T-helper 1 cell treated with Interleukin-12 subunit alpha and Interleukin-12 subunit beta and Interleukin-4 antibody, amounts not matched to agents 30 μg/mL and 1 μg/mL, for 36 hours (primary cell): ENCODE measurements at regions not wholly inside any gene's neighbourhood (a gene's known extent, or its start where the extent isn't known, plus 50 kb on each side); places are given as distances from the start of the nearest gene placed in this dataset.
"Not testable (repeated sequence)": the region's sequence is repeated elsewhere in the genome, so short reads cannot be mapped to it uniquely, and the experiment has no call there.

Experiments used
- H3K27ac Mint-ChIP-seq: one replicate; pipeline ENCODE4 v1.8.0; 2021; ENCODE audit warnings: mild to moderate bottlenecking, mixed read lengths
- H3K27me3 Mint-ChIP-seq: one replicate; pipeline ENCODE4 v1.8.0; 2021; ENCODE audit warnings: low read depth, mixed read lengths
- H3K36me3 Mint-ChIP-seq: one replicate; pipeline ENCODE4 v1.8.0; 2021; ENCODE audit warnings: low read depth, mixed read lengths
- H3K4me1 Mint-ChIP-seq: one replicate; pipeline ENCODE4 v1.8.0; 2021; ENCODE audit warnings: low read depth, mixed read lengths
- H3K4me3 Mint-ChIP-seq: one replicate; pipeline ENCODE4 v1.8.0; 2021; ENCODE audit warnings: mild to moderate bottlenecking, moderate library complexity, mixed read lengths
- H3K9me3 Mint-ChIP-seq: one replicate; pipeline ENCODE4 v1.8.0; 2021; ENCODE audit warnings: mixed read lengths

- not testable (repeated sequence) for H3K27ac Mint-ChIP-seq, H3K4me1 Mint-ChIP-seq, H3K36me3 Mint-ChIP-seq, H3K4me3 Mint-ChIP-seq, H3K27me3 Mint-ChIP-seq
- peaks cover 14% of the 10 kb centered on the region for H3K9me3 Mint-ChIP-seq
Observed at GRCh38 chr2:125825781-125826180, 830.2 kb upstream of the GYPC start.

- Mint-ChIP-seq H3K27me3 (no peaks in the 10 kb centered on the region), H3K4me1 (no peaks in the 10 kb centered on the region), H3K36me3 (no peaks in the 10 kb centered on the region), H3K4me3 (no peak overlapping the region), H3K9me3 (peaks cover 4% of the 10 kb centered on the region), H3K27ac (no peak overlapping the region)
Observed at GRCh38 chr2:125837128-125837527, 818.8 kb upstream of the GYPC start.

GRCh38 chr2:125837611-125838010 lies 818.3 kb upstream of the GYPC start:
- Mint-ChIP-seq H3K27me3 (no peaks in the 10 kb centered on the region), H3K9me3 (peaks cover 2% of the 10 kb centered on the region)

GRCh38 chr2:125839945-125840344 lies 816.0 kb upstream of the GYPC start:
- H3K27me3 Mint-ChIP-seq, result no peaks in the 10 kb centered on the region
- no peak overlapping the region for H3K27ac Mint-ChIP-seq
- H3K36me3 Mint-ChIP-seq, result no peaks in the 10 kb centered on the region
- no peak overlapping the region for H3K4me3 Mint-ChIP-seq
- no peaks in the 10 kb centered on the region for H3K4me1 Mint-ChIP-seq
- no peaks in the 10 kb centered on the region for H3K9me3 Mint-ChIP-seq

More at GRCh38 chr2:125837611-125838010, 818.3 kb upstream of the GYPC start:
- H3K4me1 Mint-ChIP-seq, result no peaks in the 10 kb centered on the region
- H3K27ac Mint-ChIP-seq, result no peak overlapping the region
- H3K4me3 Mint-ChIP-seq, result no peak overlapping the region
- no peaks in the 10 kb centered on the region for H3K36me3 Mint-ChIP-seq

GRCh38 chr2:125842041-125842440 lies 813.9 kb upstream of the GYPC start:
- H3K4me3 Mint-ChIP-seq, result no peak overlapping the region
- no peak overlapping the region for H3K27ac Mint-ChIP-seq
- H3K9me3 Mint-ChIP-seq, result peaks cover 4% of the 10 kb centered on the region
- H3K27me3 Mint-ChIP-seq, result no peaks in the 10 kb centered on the region
- H3K4me1 Mint-ChIP-seq, result no peaks in the 10 kb centered on the region
- no peaks in the 10 kb centered on the region for H3K36me3 Mint-ChIP-seq

GRCh38 chr2:125850541-125850940 lies 805.4 kb upstream of the GYPC start:
- no peaks in the 10 kb centered on the region for H3K36me3 Mint-ChIP-seq
- H3K27ac Mint-ChIP-seq, result no peak overlapping the region
- no peaks in the 10 kb centered on the region for H3K27me3 Mint-ChIP-seq
- H3K4me3 Mint-ChIP-seq, result no peak overlapping the region
- peaks cover 4% of the 10 kb centered on the region for H3K9me3 Mint-ChIP-seq
- no peaks in the 10 kb centered on the region for H3K4me1 Mint-ChIP-seq

- Mint-ChIP-seq H3K9me3 (peaks cover 6% of the 10 kb centered on the region), H3K27ac (no peak overlapping the region), H3K36me3 (no peaks in the 10 kb centered on the region), H3K4me3 (no peak overlapping the region), H3K27me3 (no peaks in the 10 kb centered on the region), H3K4me1 (no peaks in the 10 kb centered on the region)
Observed at GRCh38 chr2:125852364-125852763, 803.6 kb upstream of the GYPC start.

- Mint-ChIP-seq H3K36me3 (no peaks in the 10 kb centered on the region), H3K4me3 (no peak overlapping the region), H3K9me3 (peaks cover 6% of the 10 kb centered on the region), H3K4me1 (no peaks in the 10 kb centered on the region), H3K27ac (no peak overlapping the region), H3K27me3 (no peaks in the 10 kb centered on the region)
Observed at GRCh38 chr2:125853626-125854025, 802.3 kb upstream of the GYPC start.

GRCh38 chr2:125855204-125855603 lies 800.8 kb upstream of the GYPC start:
- H3K36me3 Mint-ChIP-seq, result no peaks in the 10 kb centered on the region
- no peak overlapping the region for H3K4me3 Mint-ChIP-seq
- H3K27ac Mint-ChIP-seq, result no peak overlapping the region
- no peaks in the 10 kb centered on the region for H3K27me3 Mint-ChIP-seq
- H3K9me3 Mint-ChIP-seq, result peaks cover 6% of the 10 kb centered on the region
- H3K4me1 Mint-ChIP-seq, result no peaks in the 10 kb centered on the region

- Mint-ChIP-seq H3K36me3 (no peaks in the 10 kb centered on the region), H3K4me1 (no peaks in the 10 kb centered on the region), H3K4me3 (no peak overlapping the region), H3K27ac (no peak overlapping the region), H3K9me3 (peaks cover 6% of the 10 kb centered on the region), H3K27me3 (no peaks in the 10 kb centered on the region)
Observed at GRCh38 chr2:125857971-125858794, 797.8 kb upstream of the GYPC start.

GRCh38 chr2:125861461-125861860 lies 794.5 kb upstream of the GYPC start:
- Mint-ChIP-seq H3K27ac (no peak overlapping the region), H3K4me3 (no peak overlapping the region), H3K36me3 (no peaks in the 10 kb centered on the region), H3K9me3 (peaks cover 6% of the 10 kb centered on the region), H3K4me1 (no peaks in the 10 kb centered on the region), H3K27me3 (no peaks in the 10 kb centered on the region)

- Mint-ChIP-seq H3K9me3 (no peaks in the 10 kb centered on the region), H3K27me3 (no peaks in the 10 kb centered on the region)
Observed at GRCh38 chr2:125867908-125868307, 788.0 kb upstream of the GYPC start.

GRCh38 chr2:125870264-125870663 lies 785.7 kb upstream of the GYPC start:
- Mint-ChIP-seq H3K27ac (no peak overlapping the region), H3K4me1 (no peaks in the 10 kb centered on the region), H3K9me3 (no peaks in the 10 kb centered on the region), H3K4me3 (no peak overlapping the region), H3K36me3 (no peaks in the 10 kb centered on the region), H3K27me3 (no peaks in the 10 kb centered on the region)

More at GRCh38 chr2:125867908-125868307, 788.0 kb upstream of the GYPC start:
- Mint-ChIP-seq H3K4me1 (no peaks in the 10 kb centered on the region), H3K27ac (no peak overlapping the region), H3K36me3 (no peaks in the 10 kb centered on the region), H3K4me3 (no peak overlapping the region)

GRCh38 chr2:125870746-125871145 lies 785.2 kb upstream of the GYPC start:
- no peak overlapping the region for H3K27ac Mint-ChIP-seq
- no peaks in the 10 kb centered on the region for H3K36me3 Mint-ChIP-seq
- no peaks in the 10 kb centered on the region for H3K4me1 Mint-ChIP-seq
- H3K9me3 Mint-ChIP-seq, result no peaks in the 10 kb centered on the region
- no peak overlapping the region for H3K4me3 Mint-ChIP-seq
- H3K27me3 Mint-ChIP-seq, result no peaks in the 10 kb centered on the region

- Mint-ChIP-seq H3K4me1 (no peaks in the 10 kb centered on the region), H3K27me3 (no peaks in the 10 kb centered on the region), H3K27ac (no peak overlapping the region), H3K9me3 (no peaks in the 10 kb centered on the region), H3K36me3 (no peaks in the 10 kb centered on the region), H3K4me3 (no peak overlapping the region)
Observed at GRCh38 chr2:125874564-125874963, 781.4 kb upstream of the GYPC start.
